ENCODE measurements at regions not wholly inside any gene's neighbourhood (a gene's known extent, or its start where the extent isn't known, plus 50 kb on each side); places are given as distances from the start of the nearest gene placed in this dataset.

DNA sequence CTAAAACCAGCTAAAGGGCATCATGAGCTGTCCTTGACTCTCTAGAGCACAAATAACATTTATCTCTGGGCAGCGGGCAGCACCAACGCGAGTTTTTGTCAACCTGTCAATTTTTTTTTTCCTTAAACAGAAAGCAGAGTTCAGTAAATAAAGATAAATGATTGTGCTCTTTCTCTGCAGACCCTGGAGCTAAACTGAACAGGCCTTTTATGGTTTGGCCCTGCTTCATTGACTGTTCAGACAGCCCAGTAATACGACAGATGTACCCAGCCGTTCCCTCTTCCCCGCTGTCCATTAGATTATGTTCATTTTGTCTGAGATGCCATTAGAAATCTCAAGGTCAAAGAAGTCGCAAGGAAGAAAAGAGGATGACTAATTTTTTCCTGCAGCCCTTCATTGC is 280.5 kb upstream of the PIK3C3 start:
- H3K27me3 ChIP-seq (ENCODE audit: insufficient read depth), result no peaks in the 10 kb centered on the region
- Mint-ChIP-seq H3K27ac (no peak overlapping the region), H3K9me3 (no peaks in the 10 kb centered on the region), H3K4me3 (no peak overlapping the region), H3K4me1 (no peaks in the 10 kb centered on the region), H3K36me3 (ENCODE audit: low read depth) (no peaks in the 10 kb centered on the region), H3K27me3 (ENCODE audit: insufficient read depth, low read depth, poor library complexity) (peaks cover 4% of the 10 kb centered on the region)
- H2AFZ ChIP-seq, result no peak overlapping the region
- H3K4me2 ChIP-seq, result no peak overlapping the region
- H3K4me3 ChIP-seq, result no peak overlapping the region
- H3K27ac ChIP-seq (ENCODE audit: low read depth), result no peak overlapping the region
- H3K79me2 ChIP-seq (replicated peaks; ENCODE audit: insufficient read depth), result no peaks in the 10 kb centered on the region
- DNase-seq (ENCODE audit: low spot score) (no peak), ATAC-seq (no peak)
- TF ChIP-seq, protein P1, sequence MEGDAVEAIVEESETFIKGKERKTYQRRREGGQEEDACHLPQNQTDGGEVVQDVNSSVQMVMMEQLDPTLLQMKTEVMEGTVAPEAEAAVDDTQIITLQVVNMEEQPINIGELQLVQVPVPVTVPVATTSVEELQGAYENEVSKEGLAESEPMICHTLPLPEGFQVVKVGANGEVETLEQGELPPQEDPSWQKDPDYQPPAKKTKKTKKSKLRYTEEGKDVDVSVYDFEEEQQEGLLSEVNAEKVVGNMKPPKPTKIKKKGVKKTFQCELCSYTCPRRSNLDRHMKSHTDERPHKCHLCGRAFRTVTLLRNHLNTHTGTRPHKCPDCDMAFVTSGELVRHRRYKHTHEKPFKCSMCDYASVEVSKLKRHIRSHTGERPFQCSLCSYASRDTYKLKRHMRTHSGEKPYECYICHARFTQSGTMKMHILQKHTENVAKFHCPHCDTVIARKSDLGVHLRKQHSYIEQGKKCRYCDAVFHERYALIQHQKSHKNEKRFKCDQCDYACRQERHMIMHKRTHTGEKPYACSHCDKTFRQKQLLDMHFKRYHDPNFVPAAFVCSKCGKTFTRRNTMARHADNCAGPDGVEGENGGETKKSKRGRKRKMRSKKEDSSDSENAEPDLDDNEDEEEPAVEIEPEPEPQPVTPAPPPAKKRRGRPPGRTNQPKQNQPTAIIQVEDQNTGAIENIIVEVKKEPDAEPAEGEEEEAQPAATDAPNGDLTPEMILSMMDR (conservative IDR thresholded peaks at IDR 0.05; ENCODE audit: low read depth in 2 of 2), result no peak
- no peak for TF ChIP-seq ZNF114 (CRISPR knock-in tag; IDR thresholded peaks at IDR 0.05)
- TF ChIP-seq CREB1 (CRISPR knock-in tag; IDR thresholded peaks at IDR 0.05; ENCODE audit: low read depth), result no peak
- TF ChIP-seq JUNB (IDR thresholded peaks at IDR 0.05; ENCODE audit: unreplicated experiment), result no peak
- TF ChIP-seq EZH2phosphoT487 (IDR thresholded peaks at IDR 0.05; ENCODE audit: unreplicated experiment), result no peak
- H3K9me2 ChIP-seq (ENCODE audit: insufficient read depth), result peaks cover 18% of the 10 kb centered on the region
- no peaks in the 10 kb centered on the region for H3F3A ChIP-seq (replicated peaks; ENCODE audit: low read depth)
- H3K4me1 ChIP-seq (ENCODE audit: insufficient read depth), result no peaks in the 10 kb centered on the region
- H3K36me3 ChIP-seq (ENCODE audit: insufficient read depth), result no peaks in the 10 kb centered on the region
- no peaks in the 10 kb centered on the region for H4K20me1 ChIP-seq (replicated peaks; ENCODE audit: insufficient read depth)

DNA sequence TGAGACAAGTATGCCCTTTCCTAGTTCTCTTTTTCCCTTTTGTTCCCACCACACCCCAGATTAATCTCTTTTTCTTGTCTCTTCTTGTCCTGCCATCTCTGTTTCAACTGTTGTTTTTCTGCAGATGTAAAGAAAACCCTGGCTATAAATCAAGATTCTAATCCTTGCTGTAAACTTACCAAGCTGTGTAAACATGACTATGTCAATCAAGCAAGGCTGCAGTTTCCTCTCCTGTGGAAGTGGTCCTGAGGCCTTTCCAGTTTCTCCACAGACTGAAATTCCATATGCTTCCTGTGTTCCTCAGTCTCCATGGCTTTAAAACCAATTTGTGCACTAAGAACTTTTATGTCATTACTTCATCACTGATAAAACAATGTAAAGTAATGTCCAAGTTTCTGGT is 288.8 kb upstream of the PIK3C3 start:
- no peaks in the 10 kb centered on the region for H3K27me3 ChIP-seq (ENCODE audit: insufficient read depth)
- no peak overlapping the region for H3K4me3 ChIP-seq
- no peaks in the 10 kb centered on the region for H3K4me1 Mint-ChIP-seq
- H3K27ac Mint-ChIP-seq, result no peak overlapping the region
- H3K36me3 ChIP-seq (ENCODE audit: insufficient read depth), result no peaks in the 10 kb centered on the region
- no peak overlapping the region for H2AFZ ChIP-seq
- H3K9me2 ChIP-seq (ENCODE audit: insufficient read depth), result no peaks in the 10 kb centered on the region
- peaks cover 2% of the 10 kb centered on the region for H3K27me3 Mint-ChIP-seq (ENCODE audit: insufficient read depth, low read depth, poor library complexity)
- H3F3A ChIP-seq (replicated peaks; ENCODE audit: low read depth), result no peaks in the 10 kb centered on the region
- no peak overlapping the region for H3K27ac ChIP-seq (ENCODE audit: low read depth)
- H3K4me3 Mint-ChIP-seq, result no peak overlapping the region
- no peaks in the 10 kb centered on the region for H3K9me3 Mint-ChIP-seq
- H3K36me3 Mint-ChIP-seq (ENCODE audit: low read depth), result no peaks in the 10 kb centered on the region
- no peaks in the 10 kb centered on the region for H3K79me2 ChIP-seq (replicated peaks; ENCODE audit: insufficient read depth)
- no peaks in the 10 kb centered on the region for H4K20me1 ChIP-seq (replicated peaks; ENCODE audit: insufficient read depth)
- no peak for ATAC-seq
- DNase-seq (ENCODE audit: low spot score), result no peak
- no peaks in the 10 kb centered on the region for H3K4me1 ChIP-seq (ENCODE audit: insufficient read depth)
- TF ChIP-seq, protein P2, sequence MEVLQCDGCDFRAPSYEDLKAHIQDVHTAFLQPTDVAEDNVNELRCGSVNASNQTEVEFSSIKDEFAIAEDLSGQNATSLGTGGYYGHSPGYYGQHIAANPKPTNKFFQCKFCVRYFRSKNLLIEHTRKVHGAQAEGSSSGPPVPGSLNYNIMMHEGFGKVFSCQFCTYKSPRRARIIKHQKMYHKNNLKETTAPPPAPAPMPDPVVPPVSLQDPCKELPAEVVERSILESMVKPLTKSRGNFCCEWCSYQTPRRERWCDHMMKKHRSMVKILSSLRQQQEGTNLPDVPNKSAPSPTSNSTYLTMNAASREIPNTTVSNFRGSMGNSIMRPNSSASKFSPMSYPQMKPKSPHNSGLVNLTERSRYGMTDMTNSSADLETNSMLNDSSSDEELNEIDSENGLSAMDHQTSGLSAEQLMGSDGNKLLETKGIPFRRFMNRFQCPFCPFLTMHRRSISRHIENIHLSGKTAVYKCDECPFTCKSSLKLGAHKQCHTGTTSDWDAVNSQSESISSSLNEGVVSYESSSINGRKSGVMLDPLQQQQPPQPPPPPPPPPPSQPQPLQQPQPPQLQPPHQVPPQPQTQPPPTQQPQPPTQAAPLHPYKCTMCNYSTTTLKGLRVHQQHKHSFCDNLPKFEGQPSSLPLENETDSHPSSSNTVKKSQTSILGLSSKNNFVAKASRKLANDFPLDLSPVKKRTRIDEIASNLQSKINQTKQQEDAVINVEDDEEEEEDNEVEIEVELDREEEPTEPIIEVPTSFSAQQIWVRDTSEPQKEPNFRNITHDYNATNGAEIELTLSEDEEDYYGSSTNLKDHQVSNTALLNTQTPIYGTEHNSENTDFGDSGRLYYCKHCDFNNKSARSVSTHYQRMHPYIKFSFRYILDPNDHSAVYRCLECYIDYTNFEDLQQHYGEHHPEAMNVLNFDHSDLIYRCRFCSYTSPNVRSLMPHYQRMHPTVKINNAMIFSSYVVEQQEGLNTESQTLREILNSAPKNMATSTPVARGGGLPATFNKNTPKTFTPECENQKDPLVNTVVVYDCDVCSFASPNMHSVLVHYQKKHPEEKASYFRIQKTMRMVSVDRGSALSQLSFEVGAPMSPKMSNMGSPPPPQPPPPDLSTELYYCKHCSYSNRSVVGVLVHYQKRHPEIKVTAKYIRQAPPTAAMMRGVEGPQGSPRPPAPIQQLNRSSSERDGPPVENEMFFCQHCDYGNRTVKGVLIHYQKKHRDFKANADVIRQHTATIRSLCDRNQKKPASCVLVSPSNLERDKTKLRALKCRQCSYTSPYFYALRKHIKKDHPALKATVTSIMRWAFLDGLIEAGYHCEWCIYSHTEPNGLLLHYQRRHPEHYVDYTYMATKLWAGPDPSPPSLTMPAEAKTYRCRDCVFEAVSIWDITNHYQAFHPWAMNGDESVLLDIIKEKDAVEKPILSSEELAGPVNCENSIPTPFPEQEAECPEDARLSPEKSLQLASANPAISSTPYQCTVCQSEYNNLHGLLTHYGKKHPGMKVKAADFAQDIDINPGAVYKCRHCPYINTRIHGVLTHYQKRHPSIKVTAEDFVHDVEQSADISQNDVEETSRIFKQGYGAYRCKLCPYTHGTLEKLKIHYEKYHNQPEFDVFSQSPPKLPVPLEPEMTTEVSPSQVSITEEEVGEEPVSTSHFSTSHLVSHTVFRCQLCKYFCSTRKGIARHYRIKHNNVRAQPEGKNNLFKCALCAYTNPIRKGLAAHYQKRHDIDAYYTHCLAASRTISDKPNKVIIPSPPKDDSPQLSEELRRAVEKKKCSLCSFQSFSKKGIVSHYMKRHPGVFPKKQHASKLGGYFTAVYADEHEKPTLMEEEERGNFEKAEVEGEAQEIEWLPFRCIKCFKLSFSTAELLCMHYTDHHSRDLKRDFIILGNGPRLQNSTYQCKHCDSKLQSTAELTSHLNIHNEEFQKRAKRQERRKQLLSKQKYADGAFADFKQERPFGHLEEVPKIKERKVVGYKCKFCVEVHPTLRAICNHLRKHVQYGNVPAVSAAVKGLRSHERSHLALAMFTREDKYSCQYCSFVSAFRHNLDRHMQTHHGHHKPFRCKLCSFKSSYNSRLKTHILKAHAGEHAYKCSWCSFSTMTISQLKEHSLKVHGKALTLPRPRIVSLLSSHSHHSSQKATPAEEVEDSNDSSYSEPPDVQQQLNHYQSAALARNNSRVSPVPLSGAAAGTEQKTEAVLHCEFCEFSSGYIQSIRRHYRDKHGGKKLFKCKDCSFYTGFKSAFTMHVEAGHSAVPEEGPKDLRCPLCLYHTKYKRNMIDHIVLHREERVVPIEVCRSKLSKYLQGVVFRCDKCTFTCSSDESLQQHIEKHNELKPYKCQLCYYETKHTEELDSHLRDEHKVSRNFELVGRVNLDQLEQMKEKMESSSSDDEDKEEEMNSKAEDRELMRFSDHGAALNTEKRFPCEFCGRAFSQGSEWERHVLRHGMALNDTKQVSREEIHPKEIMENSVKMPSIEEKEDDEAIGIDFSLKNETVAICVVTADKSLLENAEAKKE (CRISPR knock-in tag; IDR thresholded peaks at IDR 0.05), result no peak
- no peak for TF ChIP-seq ZNF114 (CRISPR knock-in tag; IDR thresholded peaks at IDR 0.05)
- TF ChIP-seq ZNF331 (CRISPR knock-in tag; IDR thresholded peaks at IDR 0.05; ENCODE audit: low read depth), result no peak
- TF ChIP-seq CREB1 (CRISPR knock-in tag; IDR thresholded peaks at IDR 0.05; ENCODE audit: low read depth), result no peak
- TF ChIP-seq NANOG (IDR thresholded peaks at IDR 0.05; ENCODE audit: borderline replicate concordance), result no peak
- TF ChIP-seq, protein P3, sequence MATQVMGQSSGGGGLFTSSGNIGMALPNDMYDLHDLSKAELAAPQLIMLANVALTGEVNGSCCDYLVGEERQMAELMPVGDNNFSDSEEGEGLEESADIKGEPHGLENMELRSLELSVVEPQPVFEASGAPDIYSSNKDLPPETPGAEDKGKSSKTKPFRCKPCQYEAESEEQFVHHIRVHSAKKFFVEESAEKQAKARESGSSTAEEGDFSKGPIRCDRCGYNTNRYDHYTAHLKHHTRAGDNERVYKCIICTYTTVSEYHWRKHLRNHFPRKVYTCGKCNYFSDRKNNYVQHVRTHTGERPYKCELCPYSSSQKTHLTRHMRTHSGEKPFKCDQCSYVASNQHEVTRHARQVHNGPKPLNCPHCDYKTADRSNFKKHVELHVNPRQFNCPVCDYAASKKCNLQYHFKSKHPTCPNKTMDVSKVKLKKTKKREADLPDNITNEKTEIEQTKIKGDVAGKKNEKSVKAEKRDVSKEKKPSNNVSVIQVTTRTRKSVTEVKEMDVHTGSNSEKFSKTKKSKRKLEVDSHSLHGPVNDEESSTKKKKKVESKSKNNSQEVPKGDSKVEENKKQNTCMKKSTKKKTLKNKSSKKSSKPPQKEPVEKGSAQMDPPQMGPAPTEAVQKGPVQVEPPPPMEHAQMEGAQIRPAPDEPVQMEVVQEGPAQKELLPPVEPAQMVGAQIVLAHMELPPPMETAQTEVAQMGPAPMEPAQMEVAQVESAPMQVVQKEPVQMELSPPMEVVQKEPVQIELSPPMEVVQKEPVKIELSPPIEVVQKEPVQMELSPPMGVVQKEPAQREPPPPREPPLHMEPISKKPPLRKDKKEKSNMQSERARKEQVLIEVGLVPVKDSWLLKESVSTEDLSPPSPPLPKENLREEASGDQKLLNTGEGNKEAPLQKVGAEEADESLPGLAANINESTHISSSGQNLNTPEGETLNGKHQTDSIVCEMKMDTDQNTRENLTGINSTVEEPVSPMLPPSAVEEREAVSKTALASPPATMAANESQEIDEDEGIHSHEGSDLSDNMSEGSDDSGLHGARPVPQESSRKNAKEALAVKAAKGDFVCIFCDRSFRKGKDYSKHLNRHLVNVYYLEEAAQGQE (IDR thresholded peaks at IDR 0.05; ENCODE audit: unreplicated experiment), result no peak
- no peak for TF ChIP-seq POLR2AphosphoS5 (IDR thresholded peaks at IDR 0.05; ENCODE audit: low read depth)
- TF ChIP-seq EZH2 (IDR thresholded peaks at IDR 0.05; ENCODE audit: low read depth, unreplicated experiment), result no peak
- no peak for TF ChIP-seq EZH2phosphoT487 (IDR thresholded peaks at IDR 0.05; ENCODE audit: unreplicated experiment)
- no peak overlapping the region for H3K4me2 ChIP-seq

All from GM23338 (cell line).